GM12878 (cell line): ENCODE measurements at regions not wholly inside any gene's neighbourhood (a gene's known extent, or its start where the extent isn't known, plus 50 kb on each side); places are given as distances from the start of the nearest gene placed in this dataset.

ENCODE experiments used
- ATAC-seq: fragments of 200-7000 bp; cut with Tn5 transposase; 3 replicates; pipeline ENCODE4 v1.9.1; 2020; ENCODE audit warnings: mild to moderate bottlenecking, moderate library complexity
- BruUV-seq: library from RNA; stranded (reverse); fragments of 400-500 nt; replicated peaks from 2 replicates; lab custom pipeline; 2021; lab: Mats Ljungman, UMichigan
- CTCF ChIA-PET: fragments of 300-600 bp; sonication (Branson Sonifier 250); formaldehyde crosslinking; extraction: SDS; loops from one replicate; lab custom pipeline; 2021; ENCODE audit warnings: inconsistent platforms; lab: Yijun Ruan, JAX
- POLR2A ChIA-PET: fragments of 350-600 bp; formaldehyde crosslinking; extraction: SDS; loops from one replicate; lab custom pipeline; 2021; ENCODE audit warnings: inconsistent platforms; lab: Charles Lee
- RAD21 ChIA-PET: fragments of 300-600 bp; sonication (Branson Sonifier 250); formaldehyde crosslinking; loops from one replicate; lab custom pipeline; 2023; ENCODE audit warnings: antibody characterized with exemption; ENCODE audit not compliant: unreplicated experiment; lab: Charles Lee
- SMC1A ChIA-PET: fragments of 300-600 bp; sonication (Branson Sonifier 250); formaldehyde crosslinking; loops from one replicate; lab custom pipeline; 2023; ENCODE audit not compliant: unreplicated experiment, uncharacterized antibody; lab: Charles Lee
- DNase-seq: peaks from one replicate; pipeline ENCODE4 v3.0.0-alpha.2; 2011; ENCODE audit warnings: low read depth, low spot score
- FAIRE-seq: peaks from 3 replicates; lab custom pipeline; 2011; peaks lifted over from hg19 to GRCh38; lab: Jason Lieb, UNC
- H2AFZ ChIP-seq: 2 replicates; pipeline ENCODE4 v1.6.0; 2011; ENCODE audit warnings: low read depth, low read length, control low read depth; ENCODE audit not compliant: control insufficient read depth
- H3K27ac ChIP-seq: 2 replicates; pipeline ENCODE4 v1.5.1; 2011; ENCODE audit warnings: control low read depth; ENCODE audit not compliant: control insufficient read depth, insufficient read depth
- H3K27me3 ChIP-seq, 2 experiments: replicated peaks in 1 of 2; 2 replicates each; pipeline versions ENCODE4 v1.6.0 to v1.6.1; 2011; ENCODE audit warnings: low read length in 1 of 2; ENCODE audit not compliant: control insufficient read depth in 2 of 2, insufficient read depth in 2 of 2
- H3K36me3 ChIP-seq, 2 experiments: 2 replicates each; pipeline ENCODE4 v1.5.1; 2011; ENCODE audit warnings: low read length in 1 of 2; ENCODE audit not compliant: control insufficient read depth in 2 of 2, insufficient read depth in 2 of 2
- H3K4me1 ChIP-seq: 2 replicates; pipeline ENCODE4 v1.6.1; 2011; ENCODE audit warnings: mild to moderate bottlenecking, low read length, moderate library complexity, mixed read lengths; ENCODE audit not compliant: control insufficient read depth, insufficient read depth
- H3K4me2 ChIP-seq: 2 replicates; pipeline ENCODE4 v1.6.0; 2011; ENCODE audit warnings: control low read depth; ENCODE audit not compliant: control insufficient read depth, insufficient read depth
- H3K4me3 ChIP-seq: fragments of 200-600 bp; sonication (generic); 2 replicates; pipeline ENCODE4 v1.5.1; 2016
- H3K79me2 ChIP-seq: 2 replicates; pipeline ENCODE4 v1.6.0; 2011; ENCODE audit warnings: low read length; ENCODE audit not compliant: control insufficient read depth, insufficient read depth
- H3K9ac ChIP-seq: 2 replicates; pipeline ENCODE4 v1.8.0; 2011; ENCODE audit warnings: low read length, control low read depth, mixed read lengths; ENCODE audit not compliant: control insufficient read depth, insufficient read depth
- H3K9me3 ChIP-seq: replicated peaks from 3 replicates; pipeline ENCODE4 v1.5.1; 2011; ENCODE audit warnings: mild to moderate bottlenecking, low read length; ENCODE audit not compliant: control insufficient read depth, insufficient read depth
- H4K20me1 ChIP-seq: 2 replicates; pipeline ENCODE4 v1.6.0; 2011; ENCODE audit not compliant: control insufficient read depth, insufficient read depth
- ATF2 ChIP-seq: IDR thresholded peaks from 2 replicates; pipeline ENCODE4 v1.6.1; 2012; ENCODE audit warnings: low read length, inconsistent platforms
- BHLHE40 ChIP-seq, 2 experiments: fragments of 450-650 bp in 1 of 2; IDR thresholded peaks; 2 replicates each; pipeline ENCODE4 v1.6.1; 2011 to 2017; ENCODE audit warnings: low read depth in 2 of 2, borderline replicate concordance in 1 of 2, improper control_type of control experiment in 1 of 2, low read length in 1 of 2, mild to moderate bottlenecking in 1 of 2
- CHD2 ChIP-seq: IDR thresholded peaks from 2 replicates; pipeline ENCODE4 v1.6.1; 2011; ENCODE audit warnings: low read depth, low read length, improper control_type of control experiment, borderline replicate concordance
- ESRRA ChIP-seq: IDR thresholded peaks from 2 replicates; pipeline ENCODE4 v1.6.1; 2012; ENCODE audit warnings: mild to moderate bottlenecking, low read length, improper control_type of control experiment
- MAX ChIP-seq: IDR thresholded peaks from 2 replicates; pipeline ENCODE4 v1.6.1; 2012; ENCODE audit warnings: low read depth, low read length, improper control_type of control experiment
- MYC ChIP-seq: IDR thresholded peaks from 2 replicates; pipeline ENCODE4 v1.6.1; 2011; ENCODE audit warnings: mild to moderate bottlenecking, low read length, moderate library complexity, inconsistent platforms; ENCODE audit not compliant: insufficient read depth, insufficient replicate concordance, insufficient read length, severe bottlenecking
- NFXL1 ChIP-seq: fragments of 450-650 bp; IDR thresholded peaks from 2 replicates; pipeline ENCODE4 v1.6.1; 2017; ENCODE audit warnings: antibody characterized with exemption, mild to moderate bottlenecking, borderline replicate concordance
- POLR2AphosphoS2 ChIP-seq: IDR thresholded peaks from 2 replicates; pipeline ENCODE4 v1.6.1; 2011; ENCODE audit warnings: low read depth, mild to moderate bottlenecking, low read length, improper control_type of control experiment, moderate library complexity
- RBBP5 ChIP-seq: fragments of 200-600 bp; sonication (generic); conservative IDR thresholded peaks from 2 replicates; pipeline ENCODE4 v1.6.1; 2016
- REST ChIP-seq: IDR thresholded peaks from 2 replicates; pipeline ENCODE4 v1.6.1; 2012; ENCODE audit warnings: mild to moderate bottlenecking, low read depth, low read length
- SKIL ChIP-seq: fragments of 450-650 bp; IDR thresholded peaks from 2 replicates; pipeline ENCODE4 v1.6.1; 2017; ENCODE audit warnings: mild to moderate bottlenecking, low read depth, inconsistent platforms; ENCODE audit not compliant: poor library complexity, severe bottlenecking
- TCF7 ChIP-seq: IDR thresholded peaks from 2 replicates; pipeline ENCODE4 v1.6.1; 2014; ENCODE audit warnings: antibody characterized with exemption, borderline replicate concordance
- WGBS: methylation state at CpG from one replicate; pipeline ENCODE4 v1.1.6; 2016; ENCODE audit warnings: low lambda C conversion rate; ENCODE audit not compliant: insufficient replicate concordance, insufficient coverage; ENCODE audit errors: missing lambda C conversion rate; 5-methylcytosine and 5-hydroxymethylcytosine counted together
- in situ Hi-C: fragments of 300-500 bp; cut with MboI; formaldehyde crosslinking; loops from 9 replicates; pipeline ENCODE4 v1.14.3; 2018; ENCODE audit warnings: mixed read lengths
- intact Hi-C: fragments of 100-400 bp; cut with micrococcal nuclease; formaldehyde crosslinking; loops from one replicate; pipeline ENCODE4 v1.14.2; 2022; ENCODE audit not compliant: unreplicated experiment

- in situ Hi-C loops (loop anchor here (25.0 kb wide), 1 partner anchor 1042 kb away; no protein-coding TSS in a partner anchor), intact Hi-C loops (no loop called here)
- no peaks in the 10 kb centered on the region for H3K9me3 ChIP-seq
- WGBS: 0% methylated on average over 1 of the region's 1 CpG
- no peaks in the 10 kb centered on the region for H3K79me2 ChIP-seq
- H4K20me1 ChIP-seq: no peaks in the 10 kb centered on the region
- H3K27ac ChIP-seq: no peak overlapping the region
- no peaks in the 10 kb centered on the region for H3K4me1 ChIP-seq
- no peaks in the 10 kb centered on the region for H3K36me3 ChIP-seq
- BruUV-seq: no TSS peak
- ChIA-PET CTCF (no interaction called here), POLR2A (no interaction called here), RAD21 (no interaction called here), SMC1A (no interaction called here)
- DNase-seq (no peak), FAIRE-seq (no peak), ATAC-seq (no peak)
- H2AFZ ChIP-seq: no peak overlapping the region
- H3K9ac ChIP-seq: no peak overlapping the region
- no peak overlapping the region for H3K4me3 ChIP-seq
- no peak overlapping the region for H3K4me2 ChIP-seq
- no peaks in the 10 kb centered on the region for H3K27me3 ChIP-seq
- TF ChIP-seq MYC (no peak), SKIL (no peak), MAX (no peak), ATF2 (no peak), RBBP5 (no peak), BHLHE40 (IDR thresholded peaks at IDR 0.05; ENCODE audit: borderline replicate concordance in 1 of 2, low read depth in 2 of 2, low read length in 1 of 2) (no peak), TCF7 (no peak), NFXL1 (no peak), POLR2AphosphoS2 (no peak), REST (no peak), CHD2 (no peak), ESRRA (no peak)
These were observed 312.6 kb upstream of the ACTBL2 start for GRCh38 chr5:57795203-57795602.
